GM23338 (cell line): ENCODE measurements at regions not wholly inside any gene's neighbourhood (a gene's known extent, or its start where the extent isn't known, plus 50 kb on each side); places are given as distances from the start of the nearest gene placed in this dataset.
A peak's percentile ranks its signal among the peaks of the same experiment; 100 is the strongest.

ENCODE experiments used
- ATAC-seq: fragments of 200-7000 bp; cut with Tn5 transposase; 3 replicates; pipeline ENCODE4 v1.9.1; 2020
- DNase-seq: peaks from one replicate; pipeline ENCODE4 v3.0.0-alpha.2; 2015; ENCODE audit warnings: low spot score
- H2AFZ ChIP-seq: fragments of 200-600 bp; sonication (generic); 2 replicates; pipeline ENCODE4 v1.8.0; 2016; ENCODE audit warnings: antibody characterized with exemption, mild to moderate bottlenecking, moderate library complexity
- H3F3A ChIP-seq: fragments of 200-600 bp; sonication (generic); replicated peaks from 2 replicates; pipeline ENCODE4 v1.8.0; 2017; ENCODE audit warnings: antibody characterized with exemption, mixed run types, low read depth
- H3K27ac ChIP-seq: fragments of 200-600 bp; sonication (generic); 2 replicates; pipeline ENCODE4 v1.6.1; 2016; ENCODE audit warnings: low read depth
- H3K27me3 ChIP-seq: fragments of 200-600 bp; sonication (generic); 2 replicates; pipeline ENCODE4 v1.8.0; 2016; ENCODE audit warnings: mild to moderate bottlenecking, mixed run types, moderate library complexity; ENCODE audit not compliant: insufficient read depth
- H3K36me3 ChIP-seq: fragments of 200-600 bp; sonication (generic); 2 replicates; pipeline ENCODE4 v1.8.0; 2016; ENCODE audit warnings: mild to moderate bottlenecking; ENCODE audit not compliant: insufficient read depth
- H3K4me1 ChIP-seq: fragments of 200-600 bp; sonication (generic); 2 replicates; pipeline ENCODE4 v1.8.0; 2016; ENCODE audit warnings: mild to moderate bottlenecking, moderate library complexity; ENCODE audit not compliant: insufficient read depth
- H3K4me2 ChIP-seq: fragments of 200-600 bp; sonication (generic); 2 replicates; pipeline ENCODE4 v1.7.1; 2017; ENCODE audit warnings: mixed run types
- H3K4me3 ChIP-seq: fragments of 200-600 bp; sonication (generic); 2 replicates; pipeline ENCODE4 v1.6.1; 2016; ENCODE audit warnings: mixed run types
- H3K79me2 ChIP-seq: fragments of 200-600 bp; sonication (generic); replicated peaks from 2 replicates; pipeline ENCODE4 v1.8.0; 2017; ENCODE audit warnings: mild to moderate bottlenecking; ENCODE audit not compliant: insufficient read depth
- H3K9me2 ChIP-seq: fragments of 200-600 bp; sonication (generic); 2 replicates; pipeline ENCODE4 v1.8.0; 2017; ENCODE audit not compliant: insufficient read depth
- H4K20me1 ChIP-seq: fragments of 200-600 bp; sonication (generic); replicated peaks from 2 replicates; pipeline ENCODE4 v1.8.0; 2017; ENCODE audit warnings: mild to moderate bottlenecking; ENCODE audit not compliant: insufficient read depth
- H3K27ac Mint-ChIP-seq: 2 replicates; pipeline ENCODE4 v1.8.0; 2020; ENCODE audit warnings: inconsistent platforms, mild to moderate bottlenecking, moderate library complexity, mixed read lengths
- H3K27me3 Mint-ChIP-seq: 3 replicates; pipeline ENCODE4 v1.8.0; 2022; ENCODE audit warnings: low read depth, mild to moderate bottlenecking, moderate library complexity, mixed read lengths, inconsistent platforms; ENCODE audit not compliant: insufficient read depth, poor library complexity
- H3K36me3 Mint-ChIP-seq: 3 replicates; pipeline ENCODE4 v1.8.0; 2021; ENCODE audit warnings: low read depth, mild to moderate bottlenecking, inconsistent platforms, moderate library complexity, mixed read lengths
- H3K4me1 Mint-ChIP-seq: 3 replicates; pipeline ENCODE4 v1.8.0; 2020; ENCODE audit warnings: mild to moderate bottlenecking, inconsistent platforms, mixed read lengths
- H3K4me3 Mint-ChIP-seq: 3 replicates; pipeline ENCODE4 v1.8.0; 2021; ENCODE audit warnings: moderate library complexity, mild to moderate bottlenecking, inconsistent platforms, mixed read lengths
- H3K9me3 Mint-ChIP-seq: 3 replicates; pipeline ENCODE4 v1.8.0; 2020; ENCODE audit warnings: moderate library complexity, mild to moderate bottlenecking, inconsistent platforms, mixed read lengths
- CREB1 ChIP-seq: fragments of 250-450 bp; sonication (Bioruptor Pico); IDR thresholded peaks from 2 replicates; pipeline ENCODE4 v1.5.0; 2020; ENCODE audit warnings: low read depth, mild to moderate bottlenecking, moderate library complexity
- CTCF ChIP-seq, 2 experiments: fragments of 200-600 bp in 1 of 2; sonication (generic) in 1 of 2; conservative IDR thresholded peaks; 2 replicates each; pipeline versions ENCODE4 v1.5.1 to v1.6.1; 2016 to 2017; ENCODE audit warnings: antibody characterized with exemption in 2 of 2, low read depth in 2 of 2, mild to moderate bottlenecking in 2 of 2, moderate library complexity in 1 of 2
- ETS1 ChIP-seq: IDR thresholded peaks from 2 replicates; pipeline ENCODE4 v1.6.1; 2016; ENCODE audit warnings: antibody characterized with exemption
- EZH2 ChIP-seq: fragments of 200-600 bp; sonication (generic); IDR thresholded peaks from one replicate; pipeline ENCODE4 v1.8.0; 2017; ENCODE audit warnings: antibody characterized with exemption, mild to moderate bottlenecking, low read depth; ENCODE audit not compliant: unreplicated experiment
- POLR2AphosphoS5 ChIP-seq: IDR thresholded peaks from 2 replicates; pipeline ENCODE4 v1.6.1; 2016; ENCODE audit warnings: antibody characterized with exemption, low read depth
- REST ChIP-seq: IDR thresholded peaks from one replicate; pipeline ENCODE4 v1.6.1; 2018; ENCODE audit warnings: antibody characterized with exemption; ENCODE audit not compliant: unreplicated experiment
- ZNF331 ChIP-seq: fragments of 250-450 bp; sonication (Bioruptor Pico); IDR thresholded peaks from 2 replicates; pipeline ENCODE4 v1.5.0; 2020; ENCODE audit warnings: low read depth, mild to moderate bottlenecking, moderate library complexity
- ZNF462 ChIP-seq: fragments of 250-450 bp; sonication (Bioruptor Pico); IDR thresholded peaks from 2 replicates; pipeline ENCODE4 v1.5.0; 2020; ENCODE audit warnings: mild to moderate bottlenecking, moderate library complexity

- TF ChIP-seq ZNF462 (CRISPR knock-in tag) (no peak), CTCF (conservative IDR thresholded peaks at IDR 0.05; ENCODE audit: low read depth in 2 of 2) (no peak), ZNF331 (CRISPR knock-in tag) (no peak)
These were observed 186.5 kb upstream of the SLC25A13 start (continued) for GRCh38 chr7:96508371-96508770.

GRCh38 chr7:96503597-96503996, 181.7 kb upstream of the SLC25A13 start:
- ATAC-seq: no peak
- no peaks in the 10 kb centered on the region for H3K36me3 Mint-ChIP-seq
- no peak overlapping the region for H3K4me2 ChIP-seq
- TF ChIP-seq ETS1: no peak
- no peak for TF ChIP-seq ZNF331 (CRISPR knock-in tag)
- TF ChIP-seq REST: no peak
- TF ChIP-seq EZH2: no peak
- no peak for TF ChIP-seq POLR2AphosphoS5
- no peak for TF ChIP-seq CREB1

More at GRCh38 chr7:96503597-96503996, 181.7 kb upstream of the SLC25A13 start:
- Mint-ChIP-seq H3K4me3 (no peak overlapping the region), H3K4me1 (peaks cover 7% of the 10 kb centered on the region; the same call in 2 of the 3 replicates), H3K9me3 (no peaks in the 10 kb centered on the region), H3K27me3 (no peaks in the 10 kb centered on the region), H3K27ac (no peak overlapping the region)
- Histone ChIP-seq H3K27me3 (no peaks in the 10 kb centered on the region), H3F3A (no peaks in the 10 kb centered on the region), H4K20me1 (no peaks in the 10 kb centered on the region), H3K4me3 (no peak overlapping the region), H3K36me3 (no peaks in the 10 kb centered on the region), H3K27ac (no peak overlapping the region), H3K4me1 (peaks cover 10% of the 10 kb centered on the region; the same call in 1 of the 2 replicates), H3K9me2 (no peaks in the 10 kb centered on the region; the same call in 1 of the 2 replicates), H2AFZ (peak overlapping the region; percentile 15; the same call in 1 of the 2 replicates), H3K79me2 (no peaks in the 10 kb centered on the region)
- no peak for DNase-seq
